AG04450 (cell line): ENCODE measurements at regions not wholly inside any gene's neighbourhood (a gene's known extent, or its start where the extent isn't known, plus 50 kb on each side); places are given as distances from the start of the nearest gene placed in this dataset.
A peak's percentile ranks its signal among the peaks of the same experiment; 100 is the strongest.

ENCODE experiments used
- CTCF ChIA-PET: fragments of 300-600, 350-600 bp; formaldehyde crosslinking; extraction: SDS; loops from one replicate; lab custom pipeline; 2022; ENCODE audit warnings: antibody characterized with exemption, inconsistent platforms; lab: Charles Lee
- POLR2A ChIA-PET: fragments of 350-600 bp; formaldehyde crosslinking; extraction: SDS; loops from one replicate; lab custom pipeline; 2021; ENCODE audit warnings: antibody characterized with exemption, inconsistent platforms; lab: Yijun Ruan, JAX
- DNase-seq: peaks from one replicate; pipeline ENCODE4 v3.0.0-alpha.2; 2011; ENCODE audit warnings: low read depth, low spot score
- H3K27ac ChIP-seq: one replicate; pipeline ENCODE4 v1.5.1; 2012; ENCODE audit warnings: low read depth, low read length, control low read depth
- H3K27me3 ChIP-seq: one replicate; pipeline ENCODE4 v1.6.0; 2012; ENCODE audit warnings: low read length; ENCODE audit not compliant: control insufficient read depth, insufficient read depth
- H3K4me3 ChIP-seq: 2 replicates; pipeline ENCODE4 v1.5.1; 2011; ENCODE audit warnings: mild to moderate bottlenecking, low read depth, low read length, control low read depth
- H3K9me3 ChIP-seq: 2 replicates; pipeline ENCODE4 v1.5.1; 2012; ENCODE audit warnings: low read length; ENCODE audit not compliant: control insufficient read depth, insufficient read depth
- CTCF ChIP-seq: IDR thresholded peaks from 2 replicates; pipeline ENCODE4 v1.5.1; 2011; ENCODE audit warnings: low read depth, low read length, control low read depth, inconsistent platforms

- no peak overlapping the region for H3K4me3 ChIP-seq
- no peak overlapping the region for H3K27ac ChIP-seq
- ChIA-PET POLR2A (no interaction called here), CTCF (no interaction called here)
- no peaks in the 10 kb centered on the region for H3K9me3 ChIP-seq
- TF ChIP-seq CTCF = no peak
- no peaks in the 10 kb centered on the region for H3K27me3 ChIP-seq
- no peak for DNase-seq
Observed at GRCh38 chr1:199734186-199734585, 293.3 kb upstream of the NR5A2 start.

- DNase-seq = no peak
- Histone ChIP-seq H3K9me3 (no peaks in the 10 kb centered on the region), H3K27ac (no peak overlapping the region), H3K4me3 (no peak overlapping the region), H3K27me3 (no peaks in the 10 kb centered on the region)
- no peak for TF ChIP-seq CTCF
- POLR2A ChIA-PET = no interaction called here
- CTCF ChIA-PET = no interaction called here
Observed at GRCh38 chr1:199735660-199736059, 291.9 kb upstream of the NR5A2 start.

GRCh38 chr1:199736646-199737045 lies 290.9 kb upstream of the NR5A2 start:
- Histone ChIP-seq H3K27ac (no peak overlapping the region), H3K4me3 (no peak overlapping the region), H3K9me3 (no peaks in the 10 kb centered on the region), H3K27me3 (no peaks in the 10 kb centered on the region)
- ChIA-PET POLR2A (no interaction called here), CTCF (no interaction called here)
- DNase-seq = no peak
- TF ChIP-seq CTCF = no peak

- no peaks in the 10 kb centered on the region for H3K27me3 ChIP-seq
- CTCF ChIA-PET = interaction anchor here (1.3 to 1.8 kb wide), 2 partner anchors 38 to 768 kb away, joined by 3 to 6 read pairs; no protein-coding TSS in a partner anchor
- TF ChIP-seq CTCF = no peak
- DNase-seq = no peak
- H3K27ac ChIP-seq = no peak overlapping the region
- H3K9me3 ChIP-seq = no peaks in the 10 kb centered on the region
- H3K4me3 ChIP-seq = no peak overlapping the region
- POLR2A ChIA-PET = interaction anchor here (0.6 kb wide), 1 partner anchor 480 kb away, joined by 4 read pairs; no protein-coding TSS in a partner anchor
Observed at GRCh38 chr1:199741586-199741985, 285.9 kb upstream of the NR5A2 start.

- H3K9me3 ChIP-seq = no peaks in the 10 kb centered on the region
- peak; percentile 72 for DNase-seq
- no peak overlapping the region for H3K4me3 ChIP-seq
- ChIA-PET CTCF (interaction anchor here (1.3 to 1.8 kb wide), 2 partner anchors 37 to 767 kb away, joined by 3 to 6 read pairs; no protein-coding TSS in a partner anchor), POLR2A (no interaction called here)
- no peak for TF ChIP-seq CTCF
- no peaks in the 10 kb centered on the region for H3K27me3 ChIP-seq
- no peak overlapping the region for H3K27ac ChIP-seq
Observed at GRCh38 chr1:199742547-199742946, 285.0 kb upstream of the NR5A2 start.
